K562 (cell line): ENCODE measurements at regions not wholly inside any gene's neighbourhood (a gene's known extent, or its start where the extent isn't known, plus 50 kb on each side); places are given as distances from the start of the nearest gene placed in this dataset.

Experiments used
- ATAC-seq: fragments of 200-7000 bp; cut with Tn5 transposase; 3 replicates; pipeline ENCODE4 v1.9.1; 2020; ENCODE audit warnings: moderate library complexity
- BruUV-seq: library from RNA; stranded (reverse); fragments of 400-500 nt; replicated peaks from 2 replicates; lab custom pipeline; 2021; lab: Mats Ljungman, UMichigan
- CTCF ChIA-PET: fragments of 300-600 bp; formaldehyde crosslinking; extraction: SDS; loops from one replicate; lab custom pipeline; 2021; ENCODE audit warnings: low intra/inter-chr PET ratio; lab: Yijun Ruan, JAX
- POLR2A ChIA-PET: fragments of 300-600, 350-650 bp; sonication (Branson Sonifier 250); formaldehyde crosslinking; extraction: SDS; loops from one replicate; lab custom pipeline; 2021; ENCODE audit warnings: antibody characterized with exemption, inconsistent platforms; lab: Yijun Ruan, JAX
- DNase-seq, 4 experiments: peaks; one replicate each; pipeline versions ENCODE4 v3.0.0 to v3.0.0-alpha.2; 2011 to 2018; ENCODE audit warnings: low spot score in 3 of 4, mixed read lengths in 3 of 4; ENCODE audit errors: extremely low read depth in 1 of 4
- FAIRE-seq: peaks from 2 replicates; lab custom pipeline; 2011; peaks lifted over from hg19 to GRCh38; lab: Jason Lieb, UNC
- H2AFZ ChIP-seq: 2 replicates; pipeline ENCODE4 v1.6.0; 2011; ENCODE audit warnings: low read depth, low read length, control low read depth, inconsistent platforms
- H3K27ac ChIP-seq: fragments of 200-600 bp; 3 replicates; pipeline ENCODE4 v1.8.0; 2011; ENCODE audit warnings: low read depth, mild to moderate bottlenecking, control low read depth, inconsistent platforms, low read length, moderate library complexity, mixed read lengths; ENCODE audit errors: extremely low read depth
- H3K27me3 ChIP-seq, 2 experiments: fragments of 300-600 bp in 1 of 2; 2 replicates in 1 of 2; 3 replicates in 1 of 2; pipeline versions ENCODE4 v1.6.0 to v1.8.0; 2011; ENCODE audit warnings: inconsistent platforms in 2 of 2, low read length in 2 of 2, mild to moderate bottlenecking in 1 of 2, mixed read lengths in 1 of 2, moderate library complexity in 1 of 2; ENCODE audit not compliant: control insufficient read depth in 2 of 2, insufficient read depth in 2 of 2
- H3K36me3 ChIP-seq: fragments of 300-600 bp; 3 replicates; pipeline ENCODE4 v1.8.0; 2011; ENCODE audit warnings: mild to moderate bottlenecking, low read length, inconsistent platforms; ENCODE audit not compliant: control insufficient read depth, insufficient read depth
- H3K4me1 ChIP-seq, 2 experiments: fragments of 200-600 bp in 1 of 2; replicated peaks in 1 of 2; 2 replicates in 1 of 2; 3 replicates in 1 of 2; pipeline versions ENCODE4 v1.5.1 to v1.8.0; 2011; ENCODE audit warnings: inconsistent platforms in 2 of 2, low read length in 2 of 2, mild to moderate bottlenecking in 1 of 2, mixed read lengths in 1 of 2, moderate library complexity in 1 of 2; ENCODE audit not compliant: control insufficient read depth in 2 of 2, insufficient read depth in 2 of 2
- H3K4me2 ChIP-seq: 2 replicates; pipeline ENCODE4 v1.6.1; 2011; ENCODE audit warnings: low read length, control low read depth, inconsistent platforms, mixed read lengths; ENCODE audit not compliant: insufficient read depth
- H3K4me3 ChIP-seq: fragments of 200-600 bp; sonication (generic), shearing (Covaris generic); 2 replicates; pipeline ENCODE4 v1.5.1; 2016; ENCODE audit warnings: control low read depth, inconsistent platforms
- H3K79me2 ChIP-seq: fragments of 200-600 bp; 3 replicates; pipeline ENCODE4 v1.8.0; 2011; ENCODE audit warnings: low read length, inconsistent platforms; ENCODE audit not compliant: control insufficient read depth, insufficient read depth
- H3K9ac ChIP-seq, 2 experiments: 2 replicates each; pipeline versions ENCODE4 v1.6.0 to v1.6.1; 2011; ENCODE audit warnings: low read depth in 2 of 2, low read length in 2 of 2, control low read depth in 1 of 2, inconsistent platforms in 1 of 2, mild to moderate bottlenecking in 1 of 2, mixed read lengths in 1 of 2; ENCODE audit not compliant: insufficient read depth in 1 of 2
- H3K9me1 ChIP-seq: one replicate; pipeline ENCODE4 v1.6.0; 2011; ENCODE audit warnings: inconsistent platforms, mild to moderate bottlenecking, low read length, moderate library complexity; ENCODE audit not compliant: control insufficient read depth, insufficient read depth
- H3K9me3 ChIP-seq: replicated peaks from 2 replicates; pipeline ENCODE4 v1.5.1; 2011; ENCODE audit warnings: low read depth, low read length, inconsistent platforms; ENCODE audit not compliant: control insufficient read depth, insufficient read depth
- H4K20me1 ChIP-seq: replicated peaks from 2 replicates; pipeline ENCODE4 v1.6.1; 2011; ENCODE audit warnings: low read length, inconsistent platforms, mixed read lengths; ENCODE audit not compliant: control insufficient read depth, insufficient read depth
- GATA2 ChIP-seq: sonication (generic); formaldehyde crosslinking; IDR thresholded peaks from 2 replicates; pipeline ENCODE4 v1.4.0; 2020; ENCODE audit warnings: mild to moderate bottlenecking, missing genetic modification reagents
- MCM2 ChIP-seq: fragments of 450-650 bp; IDR thresholded peaks from 2 replicates; pipeline ENCODE4 v1.6.1; 2017; ENCODE audit warnings: low read depth, mild to moderate bottlenecking
- NELFE ChIP-seq: IDR thresholded peaks from 2 replicates; pipeline ENCODE4 v1.6.1; 2011; ENCODE audit warnings: mild to moderate bottlenecking; ENCODE audit not compliant: insufficient read depth, insufficient read length
- PTRF ChIP-seq: fragments of 450-650 bp; IDR thresholded peaks from 2 replicates; pipeline ENCODE4 v1.6.1; 2016; ENCODE audit warnings: mild to moderate bottlenecking, missing genetic modification characterization, missing compliant biosample characterization
- RBFOX2 ChIP-seq: fragments of 200-400 bp; formaldehyde crosslinking; IDR thresholded peaks from 2 replicates; pipeline ENCODE4 v1.6.1; 2017; ENCODE audit warnings: low read depth, mild to moderate bottlenecking, low read length, moderate library complexity
- SRF ChIP-seq, 2 experiments: fragments of 250-450, 450-650 bp in 1 of 2; sonication (Bioruptor Pico) in 1 of 2; sonication (generic) in 1 of 2; formaldehyde crosslinking; IDR thresholded peaks; 2 replicates each; pipeline versions ENCODE4 v1.5.0 to v1.5.1; 2020 to 2022; ENCODE audit warnings: mild to moderate bottlenecking in 1 of 2, missing genetic modification reagents in 1 of 2
- THRA ChIP-seq: fragments of 450-650 bp; IDR thresholded peaks from 2 replicates; pipeline ENCODE4 v1.6.1; 2017; ENCODE audit warnings: mild to moderate bottlenecking, moderate library complexity
- YY1 ChIP-seq, 3 experiments: IDR thresholded peaks; 2 replicates each; pipeline ENCODE4 v1.6.1; 2011; ENCODE audit warnings: low read length in 2 of 3, mild to moderate bottlenecking in 2 of 3, moderate library complexity in 2 of 3, borderline replicate concordance in 1 of 3, control low read depth in 1 of 3, low read depth in 1 of 3; ENCODE audit not compliant: insufficient read depth in 3 of 3, insufficient replicate concordance in 2 of 3, control insufficient read depth in 1 of 3, insufficient read length in 1 of 3; ENCODE audit errors: extremely low read depth in 1 of 3
- ZFP1 ChIP-seq: fragments of 450-650 bp; formaldehyde crosslinking; IDR thresholded peaks from 2 replicates; pipeline ENCODE4 v1.4.0; 2020; ENCODE audit warnings: mild to moderate bottlenecking, mixed read lengths
- ZNF76 ChIP-seq: fragments of 250-450 bp; sonication (Bioruptor Pico); IDR thresholded peaks from 2 replicates; pipeline ENCODE4 v1.4.0; 2020; ENCODE audit warnings: mild to moderate bottlenecking, moderate library complexity, borderline replicate concordance
- WGBS: fragments of 100-300 bp; shearing (Covaris generic); methylation state at CpG from one replicate; pipeline ENCODE4 v1.1.6; 2016; ENCODE audit warnings: low coverage, mixed read lengths; ENCODE audit not compliant: insufficient coverage; ENCODE audit errors: missing lambda C conversion rate; 5-methylcytosine and 5-hydroxymethylcytosine counted together
- in situ Hi-C: fragments of 300-500 bp; cut with MboI; formaldehyde crosslinking; loops from 4 replicates; pipeline ENCODE4 v1.15.0; 2018; ENCODE audit warnings: inconsistent platforms, mixed read lengths
- intact Hi-C: fragments of 100-400 bp; cut with micrococcal nuclease; formaldehyde crosslinking; loops from 2 replicates; pipeline ENCODE4 v1.14.2; 2022
- TF ChIP-seq, protein P1 (sequence below), 2 experiments: IDR thresholded peaks; 2 replicates each; pipeline ENCODE4 v1.6.1; 2011; ENCODE audit warnings: borderline replicate concordance in 1 of 2, control low read depth in 1 of 2, low read depth in 1 of 2, low read length in 1 of 2, mild to moderate bottlenecking in 1 of 2, mixed read lengths in 1 of 2, moderate library complexity in 1 of 2; ENCODE audit not compliant: insufficient read depth in 1 of 2, insufficient read length in 1 of 2, poor library complexity in 1 of 2, severe bottlenecking in 1 of 2; ENCODE audit errors: extremely low read depth in 1 of 2

DNA sequence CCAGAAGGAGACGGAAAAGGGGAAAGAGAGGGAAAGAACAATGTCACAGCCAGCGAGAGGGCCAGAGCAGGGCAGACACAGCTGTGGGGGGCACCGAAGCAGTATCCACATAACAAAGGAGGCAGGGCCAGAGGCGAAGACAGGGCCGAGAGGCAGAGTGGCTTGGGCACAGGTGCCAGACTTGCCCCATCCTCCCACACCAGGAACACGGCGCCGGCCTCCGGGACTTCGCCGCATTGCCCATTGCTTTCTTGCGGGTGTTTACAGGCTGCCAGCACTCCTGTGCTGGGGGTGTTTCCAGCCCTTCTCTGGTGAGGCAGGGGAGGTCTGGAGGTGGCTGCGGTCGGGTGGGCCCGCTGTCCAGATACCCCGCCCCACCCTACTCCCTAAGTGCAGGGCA, 78.0 kb downstream of the ENGASE start:
- no peak overlapping the region for H2AFZ ChIP-seq
- H3K4me1 ChIP-seq: peaks cover 0 to 2% of the 10 kb centered on the region in 2 experiments; a peak in 1 of 5 replicates
- H3K4me3 ChIP-seq: no peak overlapping the region
- peaks cover 16% of the 10 kb centered on the region for H4K20me1 ChIP-seq
- H3K9ac ChIP-seq: no peak overlapping the region
- no TSS peak for BruUV-seq
- ATAC-seq: no peak
- H3K9me1 ChIP-seq: no peaks in the 10 kb centered on the region
- no peak for DNase-seq
- no peaks in the 10 kb centered on the region for H3K36me3 ChIP-seq
- no peaks in the 10 kb centered on the region for H3K9me3 ChIP-seq
- CTCF ChIA-PET: no interaction called here
- WGBS: 7% methylated on average over 15 of the region's 16 CpGs
- intact Hi-C loops: no loop called here
- no peaks in the 10 kb centered on the region for H3K79me2 ChIP-seq
- POLR2A ChIA-PET: interaction anchor here (0.6 kb wide), 2 partner anchors 11 to 1375 kb away, joined by 3 read pairs; no protein-coding TSS in a partner anchor
- in situ Hi-C loops: no loop called here
- no peak overlapping the region for H3K4me2 ChIP-seq
- H3K27ac ChIP-seq: no peak overlapping the region
- peaks cover 0 to 40% of the 10 kb centered on the region in 2 experiments; a peak in 2 of 5 replicates for H3K27me3 ChIP-seq
- FAIRE-seq: no peak
- no peak for TF ChIP-seq THRA
- TF ChIP-seq, all 486 proteins: peak for 0

- no peak overlapping the region for H3K4me2 ChIP-seq
- ChIA-PET CTCF (no interaction called here), POLR2A (interaction anchor here (0.6 kb wide), 1 partner anchor 12 kb away, joined by 3 read pairs; no protein-coding TSS in a partner anchor)
- H3K27me3 ChIP-seq: peaks cover 0 to 35% of the 10 kb centered on the region in 2 experiments; a peak in 2 of 5 replicates
- DNase-seq (no peak), FAIRE-seq (no peak), ATAC-seq (no peak)
- no peaks in the 10 kb centered on the region for H3K9me3 ChIP-seq
- no peak overlapping the region for H3K4me3 ChIP-seq
- no peak overlapping the region for H3K9ac ChIP-seq
- no peak overlapping the region for H2AFZ ChIP-seq
- H4K20me1 ChIP-seq: peaks cover 13% of the 10 kb centered on the region
- no peaks in the 10 kb centered on the region for H3K79me2 ChIP-seq
- no peaks in the 10 kb centered on the region for H3K36me3 ChIP-seq
- BruUV-seq: no TSS peak
- intact Hi-C loops (no loop called here), in situ Hi-C loops (no loop called here)
- peaks cover 0 to 2% of the 10 kb centered on the region in 2 experiments; a peak in 1 of 5 replicates for H3K4me1 ChIP-seq
- WGBS: 6% methylated on average over 11 of the region's 13 CpGs
- no peak overlapping the region for H3K27ac ChIP-seq
- H3K9me1 ChIP-seq: no peaks in the 10 kb centered on the region
- TF ChIP-seq MCM2 (no peak), RBFOX2 (no peak), PTRF (tag) (no peak), ZFP1 (CRISPR knock-in tag) (no peak), NELFE (no peak), YY1 (IDR thresholded peaks at IDR 0.05; ENCODE audit: borderline replicate concordance in 1 of 3, control insufficient read depth in 1 of 3, extremely low read depth in 1 of 3, insufficient read depth in 3 of 3, insufficient read length in 1 of 3, insufficient replicate concordance in 2 of 3, low read depth in 1 of 3, low read length in 2 of 3) (no peak), ZNF76 (no peak), SRF (CRISPR knock-in tag; IDR thresholded peaks at IDR 0.05) (no peak), GATA2 (CRISPR knock-in tag) (no peak)
- TF ChIP-seq, protein P1, sequence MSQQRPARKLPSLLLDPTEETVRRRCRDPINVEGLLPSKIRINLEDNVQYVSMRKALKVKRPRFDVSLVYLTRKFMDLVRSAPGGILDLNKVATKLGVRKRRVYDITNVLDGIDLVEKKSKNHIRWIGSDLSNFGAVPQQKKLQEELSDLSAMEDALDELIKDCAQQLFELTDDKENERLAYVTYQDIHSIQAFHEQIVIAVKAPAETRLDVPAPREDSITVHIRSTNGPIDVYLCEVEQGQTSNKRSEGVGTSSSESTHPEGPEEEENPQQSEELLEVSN (IDR thresholded peaks at IDR 0.05; ENCODE audit: borderline replicate concordance in 1 of 2, extremely low read depth in 1 of 2, insufficient read depth in 1 of 2, insufficient read length in 1 of 2, low read depth in 1 of 2, low read length in 1 of 2, poor library complexity in 1 of 2, severe bottlenecking in 1 of 2): no peak
Measured at GRCh38 chr17:79152110-79152509, 77.5 kb downstream of the ENGASE start.
